Fibroblast of lung (primary cell): ENCODE measurements at regions not wholly inside any gene's neighbourhood (a gene's known extent, or its start where the extent isn't known, plus 50 kb on each side); places are given as distances from the start of the nearest gene placed in this dataset.
A peak's percentile ranks its signal among the peaks of the same experiment; 100 is the strongest.

ENCODE experiments used
- DNase-seq, 2 donors: peaks; one replicate each; pipeline versions ENCODE4 v3.0.0 to v3.0.0-alpha.2; 2010; ENCODE audit warnings: low read depth in 2 of 2
- H2AFZ ChIP-seq: 2 replicates; pipeline ENCODE4 v1.5.1; 2012; ENCODE audit warnings: low read length, control low read depth, inconsistent platforms
- H3K27ac ChIP-seq: 2 replicates; pipeline ENCODE4 v1.5.1; 2011; ENCODE audit warnings: low read length, control low read depth; ENCODE audit not compliant: insufficient read depth
- H3K27me3 ChIP-seq: 2 replicates; pipeline ENCODE4 v1.5.1; 2011; ENCODE audit warnings: mild to moderate bottlenecking, low read length; ENCODE audit not compliant: control insufficient read depth, insufficient read depth
- H3K36me3 ChIP-seq: 2 replicates; pipeline ENCODE4 v1.5.1; 2011; ENCODE audit warnings: low read length; ENCODE audit not compliant: control insufficient read depth, insufficient read depth
- H3K4me1 ChIP-seq: 2 replicates; pipeline ENCODE4 v1.5.1; 2011; ENCODE audit warnings: low read length; ENCODE audit not compliant: control insufficient read depth, insufficient read depth; ENCODE audit errors: extremely low read depth
- H3K4me2 ChIP-seq: 2 replicates; pipeline ENCODE4 v1.5.1; 2011; ENCODE audit warnings: low read length, control low read depth; ENCODE audit not compliant: insufficient read depth; ENCODE audit errors: extremely low read depth
- H3K4me3 ChIP-seq, 4 experiments: fragments of 200-600 bp in 1 of 4; sonication (generic) in 1 of 4; replicated peaks in 1 of 4; 2 replicates each; pipeline ENCODE4 v1.5.1; 2011 to 2016; ENCODE audit warnings: low read length in 4 of 4, low read depth in 3 of 4, mild to moderate bottlenecking in 3 of 4, control low read depth in 2 of 4, inconsistent platforms in 1 of 4, mixed read lengths in 1 of 4; ENCODE audit not compliant: insufficient read depth in 1 of 4; ENCODE audit errors: control extremely low read depth in 1 of 4
- H3K79me2 ChIP-seq: 2 replicates; pipeline ENCODE4 v1.5.1; 2012; ENCODE audit warnings: mild to moderate bottlenecking, low read length, inconsistent platforms; ENCODE audit not compliant: control insufficient read depth, insufficient read depth
- H3K9ac ChIP-seq: 2 replicates; pipeline ENCODE4 v1.5.1; 2011; ENCODE audit warnings: mild to moderate bottlenecking, low read length, control low read depth; ENCODE audit not compliant: insufficient read depth
- H3K9me3 ChIP-seq: 2 replicates; pipeline ENCODE4 v1.5.1; 2012; ENCODE audit warnings: low read depth, low read length; ENCODE audit not compliant: control insufficient read depth, insufficient read depth
- H4K20me1 ChIP-seq: 2 replicates; pipeline ENCODE4 v1.5.1; 2011; ENCODE audit warnings: low read length; ENCODE audit not compliant: control insufficient read depth, insufficient read depth; ENCODE audit errors: extremely low read depth
- EZH2 ChIP-seq: IDR thresholded peaks from 2 replicates; pipeline ENCODE4 v1.5.1; 2012; ENCODE audit warnings: low read length, control low read depth, mild to moderate bottlenecking; ENCODE audit errors: missing control alignments
- TF ChIP-seq, protein P1 (sequence below), 2 donors: IDR thresholded peaks in 1 of 2; conservative IDR thresholded peaks in 1 of 2; 1 replicate in 1 of 2; 2 replicates in 1 of 2; pipeline ENCODE4 v1.5.1; 2011 to 2012; ENCODE audit warnings: low read length in 2 of 2, control low read depth in 1 of 2, inconsistent platforms in 1 of 2, low read depth in 1 of 2, mild to moderate bottlenecking in 1 of 2

DNA sequence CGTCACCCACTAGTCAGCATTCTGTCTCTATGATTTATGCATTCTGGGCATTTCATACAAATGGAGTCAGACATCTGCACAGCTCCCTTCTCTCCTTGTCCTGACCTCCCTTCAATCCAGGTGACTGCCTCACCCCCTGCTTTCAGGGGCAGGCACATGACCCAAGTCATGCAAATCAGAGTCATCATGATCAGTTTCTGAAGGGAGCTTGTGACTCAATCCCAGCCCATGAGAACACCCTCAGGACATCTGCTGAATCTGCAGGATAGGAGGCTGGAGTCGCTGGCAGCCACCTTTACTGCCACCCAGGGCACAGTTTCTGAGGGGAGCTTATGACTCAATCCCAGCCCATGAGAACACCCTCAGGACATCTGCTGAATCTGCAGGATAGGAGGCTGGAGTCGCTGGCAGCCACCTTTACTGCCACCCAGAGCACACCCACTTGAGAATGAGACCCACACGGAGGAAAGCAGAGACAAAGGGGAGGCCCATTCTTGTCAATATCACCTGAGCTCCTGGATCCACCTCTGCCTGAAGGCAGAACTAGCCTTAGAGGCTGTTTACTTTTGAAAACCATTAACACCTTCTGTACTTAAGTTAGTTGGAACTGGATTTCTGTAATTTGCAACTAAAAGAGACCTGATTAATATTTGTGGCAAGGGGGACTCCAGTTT lies 62.3 kb upstream of the SLC25A33 start:
- DNase-seq, result peak in 1 of 2 donors; percentile 38
- no peaks in the 10 kb centered on the region for H3K9me3 ChIP-seq
- no peak overlapping the region for H3K4me2 ChIP-seq
- H2AFZ ChIP-seq, result no peak overlapping the region
- H3K27me3 ChIP-seq, result peaks cover 4% of the 10 kb centered on the region
- no peak overlapping the region for H3K9ac ChIP-seq
- H3K79me2 ChIP-seq, result no peaks in the 10 kb centered on the region
- no peaks in the 10 kb centered on the region for H3K36me3 ChIP-seq
- H3K4me3 ChIP-seq, result no peak overlapping the region
- no peak overlapping the region for H3K27ac ChIP-seq
- no peaks in the 10 kb centered on the region for H4K20me1 ChIP-seq
- no peak for TF ChIP-seq EZH2
- TF ChIP-seq, protein P1, sequence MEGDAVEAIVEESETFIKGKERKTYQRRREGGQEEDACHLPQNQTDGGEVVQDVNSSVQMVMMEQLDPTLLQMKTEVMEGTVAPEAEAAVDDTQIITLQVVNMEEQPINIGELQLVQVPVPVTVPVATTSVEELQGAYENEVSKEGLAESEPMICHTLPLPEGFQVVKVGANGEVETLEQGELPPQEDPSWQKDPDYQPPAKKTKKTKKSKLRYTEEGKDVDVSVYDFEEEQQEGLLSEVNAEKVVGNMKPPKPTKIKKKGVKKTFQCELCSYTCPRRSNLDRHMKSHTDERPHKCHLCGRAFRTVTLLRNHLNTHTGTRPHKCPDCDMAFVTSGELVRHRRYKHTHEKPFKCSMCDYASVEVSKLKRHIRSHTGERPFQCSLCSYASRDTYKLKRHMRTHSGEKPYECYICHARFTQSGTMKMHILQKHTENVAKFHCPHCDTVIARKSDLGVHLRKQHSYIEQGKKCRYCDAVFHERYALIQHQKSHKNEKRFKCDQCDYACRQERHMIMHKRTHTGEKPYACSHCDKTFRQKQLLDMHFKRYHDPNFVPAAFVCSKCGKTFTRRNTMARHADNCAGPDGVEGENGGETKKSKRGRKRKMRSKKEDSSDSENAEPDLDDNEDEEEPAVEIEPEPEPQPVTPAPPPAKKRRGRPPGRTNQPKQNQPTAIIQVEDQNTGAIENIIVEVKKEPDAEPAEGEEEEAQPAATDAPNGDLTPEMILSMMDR (conservative IDR thresholded peaks at IDR 0.05 in 1 of 2, IDR thresholded peaks at IDR 0.05 in 1 of 2; ENCODE audit: low read depth in 1 of 2, low read length in 2 of 2), result no peak
- peaks cover 9% of the 10 kb centered on the region for H3K4me1 ChIP-seq

DNA sequence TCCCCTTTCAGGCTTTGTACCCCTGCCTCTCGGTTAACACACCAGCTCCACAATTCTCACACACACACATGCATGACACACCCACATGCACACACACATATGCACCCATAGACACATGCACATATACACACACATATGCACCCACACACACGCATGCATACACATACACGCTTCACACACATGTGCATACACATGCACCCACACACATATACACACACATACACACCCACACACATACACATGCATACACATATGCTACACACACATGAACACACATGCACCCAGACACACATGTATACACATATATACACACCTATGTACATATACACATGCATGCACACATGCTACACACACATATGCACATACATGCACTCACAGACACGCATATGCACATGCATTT lies 61.7 kb upstream of the SLC25A33 start:
- Histone ChIP-seq H3K9me3 (no peaks in the 10 kb centered on the region), H3K79me2 (no peaks in the 10 kb centered on the region), H3K4me2 (no peak overlapping the region), H2AFZ (no peak overlapping the region), H3K4me1 (peaks cover 9% of the 10 kb centered on the region), H3K27ac (no peak overlapping the region), H4K20me1 (no peaks in the 10 kb centered on the region), H3K27me3 (peaks cover 4% of the 10 kb centered on the region), H3K4me3 (no peak overlapping the region), H3K9ac (no peak overlapping the region), H3K36me3 (no peaks in the 10 kb centered on the region)
- no peak for TF ChIP-seq EZH2
- TF ChIP-seq, protein P1 (conservative IDR thresholded peaks at IDR 0.05 in 1 of 2, IDR thresholded peaks at IDR 0.05 in 1 of 2; ENCODE audit: low read depth in 1 of 2, low read length in 2 of 2), result no peak
- no peak for DNase-seq

DNA sequence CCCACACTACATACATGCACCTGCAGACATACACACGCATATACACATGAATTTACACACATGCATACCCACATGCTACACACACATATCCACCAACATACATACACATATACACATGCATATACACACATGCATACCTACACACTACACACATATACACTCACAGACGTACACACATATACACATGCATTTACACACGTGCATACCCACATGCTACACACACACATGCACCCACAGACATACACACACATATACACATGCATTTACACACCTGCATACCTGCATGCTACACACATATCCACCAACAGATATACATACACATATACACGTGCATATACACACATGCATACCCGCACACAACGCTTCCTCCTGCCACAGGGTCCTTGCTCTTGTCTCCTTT lies 61.2 kb upstream of the SLC25A33 start:
- Histone ChIP-seq H3K4me3 (no peak overlapping the region), H3K9me3 (no peaks in the 10 kb centered on the region), H3K79me2 (no peaks in the 10 kb centered on the region), H2AFZ (no peak overlapping the region), H3K27me3 (peaks cover 6% of the 10 kb centered on the region), H3K4me1 (peaks cover 5% of the 10 kb centered on the region), H3K36me3 (no peaks in the 10 kb centered on the region), H3K4me2 (no peak overlapping the region), H4K20me1 (no peaks in the 10 kb centered on the region), H3K27ac (no peak overlapping the region), H3K9ac (no peak overlapping the region)
- DNase-seq, result no peak
- TF ChIP-seq EZH2, result no peak
- TF ChIP-seq, protein P1 (conservative IDR thresholded peaks at IDR 0.05 in 1 of 2, IDR thresholded peaks at IDR 0.05 in 1 of 2; ENCODE audit: low read depth in 1 of 2, low read length in 2 of 2), result no peak
